ENCODE measurements at regions not wholly inside any gene's neighbourhood (a gene's known extent, or its start where the extent isn't known, plus 50 kb on each side); places are given as distances from the start of the nearest gene placed in this dataset.

GRCh38 chr16:27618165-27618564 lies 68.2 kb downstream of the KATNIP start:
- no peaks in the 10 kb centered on the region for H3K9me3 ChIP-seq (ENCODE audit: control insufficient read depth in 1 of 2, insufficient read depth in 1 of 2, low read length in 2 of 2)
- intact Hi-C loops (cut with DNase I, micrococcal nuclease) = no loop called here
- ChIA-PET POLR2A (no interaction called here), CTCF (no interaction called here)
- Mint-ChIP-seq H3K36me3 (ENCODE audit: low read depth) (peaks cover 28% of the 10 kb centered on the region), H3K27me3 (no peaks in the 10 kb centered on the region), H3K9me3 (no peaks in the 10 kb centered on the region), H3K4me1 (ENCODE audit: low read depth) (no peaks in the 10 kb centered on the region), H3K27ac (no peak overlapping the region), H3K4me3 (no peak overlapping the region)
- H3K4me1 ChIP-seq (ENCODE audit: insufficient read depth, low read length) = no peaks in the 10 kb centered on the region
- DNase-seq = no peak
- TF ChIP-seq CTCF (IDR thresholded peaks at IDR 0.05) = no peak
- H3K36me3 ChIP-seq (ENCODE audit: insufficient read depth, low read length) = peaks cover 2% of the 10 kb centered on the region
- H3K27me3 ChIP-seq (ENCODE audit: control insufficient read depth in 1 of 2, insufficient read depth in 2 of 2, low read length in 2 of 2) = no peaks in the 10 kb centered on the region
- H3K4me3 ChIP-seq (ENCODE audit: low read length) = no peak overlapping the region
- H3K27ac ChIP-seq (ENCODE audit: low read depth in 1 of 2, low read length in 2 of 2) = no peak overlapping the region
- no peak for ATAC-seq (ENCODE audit: poor library complexity)

GRCh38 chr16:27618606-27619327 lies 68.8 kb downstream of the KATNIP start:
- no peaks in the 10 kb centered on the region for H3K4me1 Mint-ChIP-seq (ENCODE audit: low read depth)
- no peaks in the 10 kb centered on the region for H3K9me3 Mint-ChIP-seq
- H3K27me3 ChIP-seq (ENCODE audit: control insufficient read depth in 1 of 2, insufficient read depth in 2 of 2, low read length in 2 of 2) = no peaks in the 10 kb centered on the region
- H3K4me3 Mint-ChIP-seq = no peak overlapping the region
- H3K27ac Mint-ChIP-seq = no peak overlapping the region
- H3K36me3 ChIP-seq (ENCODE audit: insufficient read depth, low read length) = peaks cover 2% of the 10 kb centered on the region
- no peaks in the 10 kb centered on the region for H3K4me1 ChIP-seq (ENCODE audit: insufficient read depth, low read length)
- H3K27me3 Mint-ChIP-seq = no peaks in the 10 kb centered on the region
- H3K9me3 ChIP-seq (ENCODE audit: control insufficient read depth in 1 of 2, insufficient read depth in 1 of 2, low read length in 2 of 2) = no peaks in the 10 kb centered on the region
- ChIA-PET POLR2A (no interaction called here), CTCF (no interaction called here)
- peaks cover 28% of the 10 kb centered on the region for H3K36me3 Mint-ChIP-seq (ENCODE audit: low read depth)
- DNase-seq (no peak), ATAC-seq (ENCODE audit: poor library complexity) (no peak)
- intact Hi-C loops (cut with DNase I, micrococcal nuclease) = no loop called here
- H3K27ac ChIP-seq (ENCODE audit: low read depth in 1 of 2, low read length in 2 of 2) = no peak overlapping the region
- H3K4me3 ChIP-seq (ENCODE audit: low read length) = no peak overlapping the region
- TF ChIP-seq CTCF (IDR thresholded peaks at IDR 0.05) = no peak

GRCh38 chr16:27620541-27620940 lies 70.6 kb downstream of the KATNIP start:
- Mint-ChIP-seq H3K4me1 (ENCODE audit: low read depth) (no peaks in the 10 kb centered on the region), H3K4me3 (no peak overlapping the region), H3K36me3 (ENCODE audit: low read depth) (peaks cover 31% of the 10 kb centered on the region), H3K27ac (no peak overlapping the region), H3K9me3 (no peaks in the 10 kb centered on the region), H3K27me3 (no peaks in the 10 kb centered on the region)
- ChIA-PET POLR2A (no interaction called here), CTCF (no interaction called here)
- Histone ChIP-seq H3K27me3 (ENCODE audit: control insufficient read depth in 1 of 2, insufficient read depth in 2 of 2, low read length in 2 of 2) (no peaks in the 10 kb centered on the region), H3K4me1 (ENCODE audit: insufficient read depth, low read length) (no peaks in the 10 kb centered on the region), H3K36me3 (ENCODE audit: insufficient read depth, low read length) (peaks cover 2% of the 10 kb centered on the region), H3K27ac (ENCODE audit: low read depth in 1 of 2, low read length in 2 of 2) (no peak overlapping the region), H3K9me3 (ENCODE audit: control insufficient read depth in 1 of 2, insufficient read depth in 1 of 2, low read length in 2 of 2) (no peaks in the 10 kb centered on the region), H3K4me3 (ENCODE audit: low read length) (no peak overlapping the region)
- no peak for TF ChIP-seq CTCF (IDR thresholded peaks at IDR 0.05)
- intact Hi-C loops (cut with DNase I, micrococcal nuclease) = no loop called here
- DNase-seq (no peak), ATAC-seq (ENCODE audit: poor library complexity) (no peak)

Measured in CD4-positive, alpha-beta T cell (primary cell).